ENCODE measurements at regions not wholly inside any gene's neighbourhood (a gene's known extent, or its start where the extent isn't known, plus 50 kb on each side); places are given as distances from the start of the nearest gene placed in this dataset.

GRCh38 chr12:75634244-75635222 is 123.1 kb upstream of the KRR1 start:
- Histone ChIP-seq H3K9me3 (peaks cover 0 to 6% (median 0%) of the 10 kb centered on the region in 4 donors), H3K4me1 (peaks cover 0 to 4% (median 0%) of the 10 kb centered on the region in 4 donors)

GRCh38 chr12:75633789-75634188 is 122.4 kb upstream of the KRR1 start:
- 88 to 93% methylated on average over 3 of the region's 3 CpGs for WGBS, 2 donors
- TF ChIP-seq POLR2A (IDR thresholded peaks at IDR 0.05) (no peak), EP300 (IDR thresholded peaks at IDR 0.05) (no peak), CTCF (IDR thresholded peaks at IDR 0.05) (no peak)
- H3K27me3 ChIP-seq = no peaks in the 10 kb centered on the region
- no peak overlapping the region for H3K27ac ChIP-seq
- H3K36me3 ChIP-seq = no peaks in the 10 kb centered on the region
- H3K9me3 ChIP-seq = peaks cover 0 to 6% (median 0%) of the 10 kb centered on the region in 4 donors
- H3K4me3 ChIP-seq = no peak overlapping the region
- no peak for DNase-seq (ENCODE audit: low spot score in 2 of 2)
- peaks cover 0 to 4% (median 0%) of the 10 kb centered on the region in 4 donors for H3K4me1 ChIP-seq

More at GRCh38 chr12:75634244-75635222, 123.1 kb upstream of the KRR1 start:
- H3K4me3 ChIP-seq = no peak overlapping the region
- no peak for DNase-seq (ENCODE audit: low spot score in 2 of 2)
- no peaks in the 10 kb centered on the region for H3K36me3 ChIP-seq
- 63 to 65% methylated on average over 3 of the region's 3 CpGs for WGBS, 2 donors
- no peak overlapping the region for H3K27ac ChIP-seq
- TF ChIP-seq POLR2A (IDR thresholded peaks at IDR 0.05) (no peak), CTCF (IDR thresholded peaks at IDR 0.05) (no peak), EP300 (IDR thresholded peaks at IDR 0.05) (no peak)
- no peaks in the 10 kb centered on the region for H3K27me3 ChIP-seq

GRCh38 chr12:75632442-75632841 is 121.0 kb upstream of the KRR1 start:
- peaks cover 0 to 6% (median 0%) of the 10 kb centered on the region in 4 donors for H3K9me3 ChIP-seq
- DNase-seq (ENCODE audit: low spot score in 2 of 2) = no peak
- H3K27me3 ChIP-seq = no peaks in the 10 kb centered on the region
- H3K36me3 ChIP-seq = no peaks in the 10 kb centered on the region
- TF ChIP-seq EP300 (IDR thresholded peaks at IDR 0.05) = no peak
- TF ChIP-seq CTCF (IDR thresholded peaks at IDR 0.05) = no peak
- no peak for TF ChIP-seq POLR2A (IDR thresholded peaks at IDR 0.05)
- H3K4me1 ChIP-seq = peaks cover 0 to 4% (median 0%) of the 10 kb centered on the region in 4 donors
- H3K4me3 ChIP-seq = no peak overlapping the region
- WGBS, 2 donors = 44 to 56% methylated on average over 3 of the region's 3 CpGs
- no peak overlapping the region for H3K27ac ChIP-seq

- H3K27me3 ChIP-seq = no peaks in the 10 kb centered on the region
- H3K9me3 ChIP-seq = peaks cover 0 to 6% (median 0%) of the 10 kb centered on the region in 4 donors
These were observed 120.4 kb upstream of the KRR1 start for GRCh38 chr12:75631831-75632230.

More at GRCh38 chr12:75631831-75632230, 120.4 kb upstream of the KRR1 start:
- no peak overlapping the region for H3K27ac ChIP-seq
- H3K36me3 ChIP-seq = no peaks in the 10 kb centered on the region
- TF ChIP-seq EP300 (IDR thresholded peaks at IDR 0.05) (no peak), POLR2A (IDR thresholded peaks at IDR 0.05) (no peak), CTCF (IDR thresholded peaks at IDR 0.05) (no peak)
- WGBS, 2 donors = 81% methylated on average over 5 of the region's 5 CpGs
- H3K4me1 ChIP-seq = peaks cover 0 to 4% (median 0%) of the 10 kb centered on the region in 4 donors
- H3K4me3 ChIP-seq = no peak overlapping the region
- DNase-seq (ENCODE audit: low spot score in 2 of 2) = no peak
